ENCODE measurements at regions not wholly inside any gene's neighbourhood (a gene's known extent, or its start where the extent isn't known, plus 50 kb on each side); places are given as distances from the start of the nearest gene placed in this dataset.
A peak's percentile ranks its signal among the peaks of the same experiment; 100 is the strongest.

- CTCF ChIA-PET = no interaction called here
- Mint-ChIP-seq H3K4me3 (no peak overlapping the region), H3K4me1 (ENCODE audit: low read depth) (no peaks in the 10 kb centered on the region), H3K27ac (no peak overlapping the region), H3K9me3 (ENCODE audit: insufficient read depth) (no peaks in the 10 kb centered on the region), H3K27me3 (ENCODE audit: low read depth) (peaks cover 5% of the 10 kb centered on the region), H3K36me3 (ENCODE audit: low read depth) (no peaks in the 10 kb centered on the region)
- no peak for ATAC-seq
- POLR2A ChIA-PET = no interaction called here
- no peak for DNase-seq
Measured at GRCh38 chr1:65658122-65658521, 134.6 kb upstream of the PDE4B start.

GRCh38 chr1:65668368-65668767 is 124.3 kb upstream of the PDE4B start:
- no peaks in the 10 kb centered on the region for H3K9me3 Mint-ChIP-seq (ENCODE audit: insufficient read depth)
- ChIA-PET POLR2A (no interaction called here), CTCF (no interaction called here)
- no peaks in the 10 kb centered on the region for H3K36me3 Mint-ChIP-seq (ENCODE audit: low read depth)
- no peak overlapping the region for H3K4me3 Mint-ChIP-seq
- peaks cover 8% of the 10 kb centered on the region for H3K27me3 Mint-ChIP-seq (ENCODE audit: low read depth)
- no peak overlapping the region for H3K27ac Mint-ChIP-seq
- ATAC-seq (no peak), DNase-seq (no peak)
- H3K4me1 Mint-ChIP-seq (ENCODE audit: low read depth) = no peaks in the 10 kb centered on the region

- ChIA-PET POLR2A (no interaction called here), CTCF (no interaction called here)
- no peak overlapping the region for H3K27ac Mint-ChIP-seq
- H3K4me1 Mint-ChIP-seq (ENCODE audit: low read depth) = no peaks in the 10 kb centered on the region
- H3K9me3 Mint-ChIP-seq (ENCODE audit: insufficient read depth) = no peaks in the 10 kb centered on the region
- no peak overlapping the region for H3K4me3 Mint-ChIP-seq
- no peaks in the 10 kb centered on the region for H3K36me3 Mint-ChIP-seq (ENCODE audit: low read depth)
- DNase-seq (no peak), ATAC-seq (no peak)
- H3K27me3 Mint-ChIP-seq (ENCODE audit: low read depth) = peaks cover 9% of the 10 kb centered on the region
Measured at GRCh38 chr1:65670518-65670917, 122.2 kb upstream of the PDE4B start.

- Mint-ChIP-seq H3K4me3 (no peak overlapping the region), H3K9me3 (ENCODE audit: insufficient read depth) (no peaks in the 10 kb centered on the region), H3K36me3 (ENCODE audit: low read depth) (no peaks in the 10 kb centered on the region), H3K4me1 (ENCODE audit: low read depth) (no peaks in the 10 kb centered on the region), H3K27me3 (ENCODE audit: low read depth) (peaks cover 8% of the 10 kb centered on the region), H3K27ac (no peak overlapping the region)
- ATAC-seq (no peak), DNase-seq (no peak)
- POLR2A ChIA-PET = no interaction called here
- CTCF ChIA-PET = interaction anchor here (1.1 kb wide), 1 partner anchor 438 kb away, joined by 3 read pairs; no protein-coding TSS in a partner anchor
Measured at GRCh38 chr1:65674522-65674921, 118.2 kb upstream of the PDE4B start.

GRCh38 chr1:65679773-65680172 is 112.9 kb upstream of the PDE4B start:
- ChIA-PET POLR2A (no interaction called here), CTCF (no interaction called here)

GRCh38 chr1:65681096-65681495 is 111.6 kb upstream of the PDE4B start:
- ChIA-PET CTCF (interaction anchor here (0.9 kb wide), 1 partner anchor 23 kb away, joined by 3 read pairs; no protein-coding TSS in a partner anchor), POLR2A (no interaction called here)
- H3K27me3 Mint-ChIP-seq (ENCODE audit: low read depth) = peaks cover 20% of the 10 kb centered on the region
- H3K9me3 Mint-ChIP-seq (ENCODE audit: insufficient read depth) = no peaks in the 10 kb centered on the region
- ATAC-seq (no peak), DNase-seq (no peak)
- H3K4me3 Mint-ChIP-seq = no peak overlapping the region
- H3K36me3 Mint-ChIP-seq (ENCODE audit: low read depth) = no peaks in the 10 kb centered on the region
- H3K27ac Mint-ChIP-seq = no peak overlapping the region
- no peaks in the 10 kb centered on the region for H3K4me1 Mint-ChIP-seq (ENCODE audit: low read depth)

More at GRCh38 chr1:65679773-65680172, 112.9 kb upstream of the PDE4B start:
- Mint-ChIP-seq H3K27me3 (ENCODE audit: low read depth) (peaks cover 20% of the 10 kb centered on the region), H3K4me3 (no peak overlapping the region), H3K27ac (no peak overlapping the region), H3K9me3 (ENCODE audit: insufficient read depth) (no peaks in the 10 kb centered on the region), H3K36me3 (ENCODE audit: low read depth) (no peaks in the 10 kb centered on the region), H3K4me1 (ENCODE audit: low read depth) (no peaks in the 10 kb centered on the region)
- ATAC-seq (no peak), DNase-seq (no peak)

GRCh38 chr1:65687428-65688214 is 105.1 kb upstream of the PDE4B start:
- peaks cover 12% of the 10 kb centered on the region for H3K27me3 Mint-ChIP-seq (ENCODE audit: low read depth)
- CTCF ChIA-PET = interaction anchor here (0.6 to 6.0 kb wide), 49 partner anchors 9 to 1011 kb away, joined by 3 to 47 read pairs (median 4); no protein-coding TSS in a partner anchor
- H3K9me3 Mint-ChIP-seq (ENCODE audit: insufficient read depth) = no peaks in the 10 kb centered on the region
- H3K36me3 Mint-ChIP-seq (ENCODE audit: low read depth) = no peaks in the 10 kb centered on the region
- POLR2A ChIA-PET = no interaction called here
- DNase-seq (peak; percentile 79), ATAC-seq (peak; percentile 92)
- H3K4me3 Mint-ChIP-seq = no peak overlapping the region
- no peak overlapping the region for H3K27ac Mint-ChIP-seq
- H3K4me1 Mint-ChIP-seq (ENCODE audit: low read depth) = peaks cover 11% of the 10 kb centered on the region

GRCh38 chr1:65688215-65688566 is 104.5 kb upstream of the PDE4B start:
- no peaks in the 10 kb centered on the region for H3K36me3 Mint-ChIP-seq (ENCODE audit: low read depth)
- no peak overlapping the region for H3K4me3 Mint-ChIP-seq
- DNase-seq (no peak), ATAC-seq (no peak)
- no peak overlapping the region for H3K27ac Mint-ChIP-seq
- H3K27me3 Mint-ChIP-seq (ENCODE audit: low read depth) = peaks cover 12% of the 10 kb centered on the region
- H3K4me1 Mint-ChIP-seq (ENCODE audit: low read depth) = peaks cover 11% of the 10 kb centered on the region
- POLR2A ChIA-PET = no interaction called here
- no peaks in the 10 kb centered on the region for H3K9me3 Mint-ChIP-seq (ENCODE audit: insufficient read depth)
- CTCF ChIA-PET = interaction anchor here (0.7 to 6.0 kb wide), 46 partner anchors 9 to 1012 kb away, joined by 3 to 47 read pairs (median 4); no protein-coding TSS in a partner anchor

GRCh38 chr1:65688848-65689247 is 103.8 kb upstream of the PDE4B start:
- H3K36me3 Mint-ChIP-seq (ENCODE audit: low read depth) = no peaks in the 10 kb centered on the region
- H3K27me3 Mint-ChIP-seq (ENCODE audit: low read depth) = peaks cover 9% of the 10 kb centered on the region
- DNase-seq = no peak
- no peaks in the 10 kb centered on the region for H3K9me3 Mint-ChIP-seq (ENCODE audit: insufficient read depth)
- H3K27ac Mint-ChIP-seq = no peak overlapping the region
- no peak for ATAC-seq
- CTCF ChIA-PET = interaction anchor here (1.1 to 6.0 kb wide), 4 partner anchors 258 to 861 kb away, joined by 3 to 47 read pairs (median 28); no protein-coding TSS in a partner anchor
- POLR2A ChIA-PET = no interaction called here
- H3K4me1 Mint-ChIP-seq (ENCODE audit: low read depth) = peaks cover 11% of the 10 kb centered on the region
- H3K4me3 Mint-ChIP-seq = no peak overlapping the region

- H3K27ac Mint-ChIP-seq = no peak overlapping the region
- no peak overlapping the region for H3K4me3 Mint-ChIP-seq
- H3K27me3 Mint-ChIP-seq (ENCODE audit: low read depth) = peaks cover 4% of the 10 kb centered on the region
- no peaks in the 10 kb centered on the region for H3K9me3 Mint-ChIP-seq (ENCODE audit: insufficient read depth)
- no peaks in the 10 kb centered on the region for H3K36me3 Mint-ChIP-seq (ENCODE audit: low read depth)
- POLR2A ChIA-PET = no interaction called here
- H3K4me1 Mint-ChIP-seq (ENCODE audit: low read depth) = peaks cover 11% of the 10 kb centered on the region
- CTCF ChIA-PET = interaction anchor here (0.9 to 1.6 kb wide), 4 partner anchors 455 to 551 kb away, joined by 3 to 4 read pairs (median 4); no protein-coding TSS in a partner anchor
- ATAC-seq = no peak
- no peak for DNase-seq
Measured at GRCh38 chr1:65691152-65691900, 101.4 kb upstream of the PDE4B start.

- Mint-ChIP-seq H3K4me3 (no peak overlapping the region), H3K36me3 (ENCODE audit: low read depth) (no peaks in the 10 kb centered on the region), H3K27me3 (ENCODE audit: low read depth) (no peaks in the 10 kb centered on the region), H3K4me1 (ENCODE audit: low read depth) (peaks cover 11% of the 10 kb centered on the region), H3K9me3 (ENCODE audit: insufficient read depth) (no peaks in the 10 kb centered on the region), H3K27ac (no peak overlapping the region)
- ChIA-PET POLR2A (no interaction called here), CTCF (no interaction called here)
- DNase-seq = no peak
- no peak for ATAC-seq
Measured at GRCh38 chr1:65691972-65692371, 100.7 kb upstream of the PDE4B start.

GRCh38 chr1:65694126-65694525 is 98.6 kb upstream of the PDE4B start:
- ATAC-seq = no peak
- CTCF ChIA-PET = no interaction called here

More at GRCh38 chr1:65694126-65694525, 98.6 kb upstream of the PDE4B start:
- Mint-ChIP-seq H3K27ac (no peak overlapping the region), H3K9me3 (ENCODE audit: insufficient read depth) (no peaks in the 10 kb centered on the region), H3K27me3 (ENCODE audit: low read depth) (peaks cover 2% of the 10 kb centered on the region), H3K36me3 (ENCODE audit: low read depth) (no peaks in the 10 kb centered on the region), H3K4me3 (no peak overlapping the region), H3K4me1 (ENCODE audit: low read depth) (no peaks in the 10 kb centered on the region)
- no peak for DNase-seq
- POLR2A ChIA-PET = no interaction called here

Measured in activated CD8-positive, alpha-beta T cell treated with anti-CD3 and anti-CD28 coated beads, Interleukin-2, amount 10 ng/mL, durations not matched to agents 7 days and 5 days (primary cell).